Nephron (organoid): ENCODE measurements at regions not wholly inside any gene's neighbourhood (a gene's known extent, or its start where the extent isn't known, plus 50 kb on each side); places are given as distances from the start of the nearest gene placed in this dataset.

Experiments used
- H3K27ac Mint-ChIP-seq, 3 experiments: 2 replicates each; pipeline ENCODE4 v1.8.0; 2020; ENCODE audit warnings: mixed read lengths in 3 of 3, mild to moderate bottlenecking in 2 of 3, moderate library complexity in 1 of 3
- H3K27me3 Mint-ChIP-seq: 2 replicates; pipeline ENCODE4 v1.8.0; 2021; ENCODE audit warnings: low read depth, mild to moderate bottlenecking, moderate library complexity, mixed read lengths
- H3K36me3 Mint-ChIP-seq: 2 replicates; pipeline ENCODE4 v1.8.0; 2020; ENCODE audit warnings: low read depth, mixed read lengths
- H3K4me1 Mint-ChIP-seq: 2 replicates; pipeline ENCODE4 v1.8.0; 2020; ENCODE audit warnings: mixed read lengths
- H3K4me3 Mint-ChIP-seq, 3 experiments: 2 replicates each; pipeline ENCODE4 v1.8.0; 2020; ENCODE audit warnings: mild to moderate bottlenecking in 3 of 3, mixed read lengths in 3 of 3, moderate library complexity in 2 of 3
- H3K9me3 Mint-ChIP-seq: 2 replicates; pipeline ENCODE4 v1.8.0; 2020; ENCODE audit warnings: mixed read lengths
- CTCF ChIP-seq, 3 experiments: fragments of 200-600 bp; sonication (generic); IDR thresholded peaks; one replicate each; pipeline ENCODE4 v1.5.0; 2021; ENCODE audit warnings: antibody characterized with exemption in 3 of 3; ENCODE audit not compliant: unreplicated experiment in 3 of 3

- TF ChIP-seq CTCF (IDR thresholded peaks at IDR 0.05; ENCODE audit: unreplicated experiment in 3 of 3), result no peak
Observed at GRCh38 chr4:148951346-148951745, 509.1 kb upstream of the NR3C2 start.

GRCh38 chr4:148946271-148946670, 504.1 kb upstream of the NR3C2 start:
- H3K36me3 Mint-ChIP-seq, result no peaks in the 10 kb centered on the region
- no peaks in the 10 kb centered on the region for H3K4me1 Mint-ChIP-seq
- H3K27me3 Mint-ChIP-seq, result no peaks in the 10 kb centered on the region
- H3K4me3 Mint-ChIP-seq, result no peak overlapping the region
- no peak overlapping the region for H3K27ac Mint-ChIP-seq
- no peak for TF ChIP-seq CTCF (IDR thresholded peaks at IDR 0.05; ENCODE audit: unreplicated experiment in 3 of 3)
- H3K9me3 Mint-ChIP-seq, result no peaks in the 10 kb centered on the region

More at GRCh38 chr4:148951346-148951745, 509.1 kb upstream of the NR3C2 start:
- Mint-ChIP-seq H3K9me3 (no peaks in the 10 kb centered on the region), H3K4me1 (no peaks in the 10 kb centered on the region), H3K27me3 (no peaks in the 10 kb centered on the region), H3K27ac (no peak overlapping the region), H3K4me3 (no peak overlapping the region), H3K36me3 (no peaks in the 10 kb centered on the region)

GRCh38 chr4:148944839-148945219, 502.6 kb upstream of the NR3C2 start:
- H3K4me1 Mint-ChIP-seq, result no peaks in the 10 kb centered on the region
- no peak for TF ChIP-seq CTCF (IDR thresholded peaks at IDR 0.05; ENCODE audit: unreplicated experiment in 3 of 3)
- no peak overlapping the region for H3K4me3 Mint-ChIP-seq
- H3K27me3 Mint-ChIP-seq, result no peaks in the 10 kb centered on the region
- no peaks in the 10 kb centered on the region for H3K36me3 Mint-ChIP-seq
- H3K9me3 Mint-ChIP-seq, result no peaks in the 10 kb centered on the region
- peak overlapping the region in 1 of 3 experiments; percentile 11 for H3K27ac Mint-ChIP-seq

GRCh38 chr4:148944136-148944838, 502.1 kb upstream of the NR3C2 start:
- Mint-ChIP-seq H3K27me3 (no peaks in the 10 kb centered on the region), H3K4me3 (no peak overlapping the region), H3K36me3 (no peaks in the 10 kb centered on the region), H3K4me1 (no peaks in the 10 kb centered on the region), H3K9me3 (no peaks in the 10 kb centered on the region), H3K27ac (peak overlapping the region in 1 of 3 experiments; percentile 11)
- no peak for TF ChIP-seq CTCF (IDR thresholded peaks at IDR 0.05; ENCODE audit: unreplicated experiment in 3 of 3)

GRCh38 chr4:148934926-148935578, 492.8 kb upstream of the NR3C2 start:
- no peaks in the 10 kb centered on the region for H3K4me1 Mint-ChIP-seq
- no peak overlapping the region for H3K4me3 Mint-ChIP-seq
- no peak for TF ChIP-seq CTCF (IDR thresholded peaks at IDR 0.05; ENCODE audit: unreplicated experiment in 3 of 3)
- peak overlapping the region in 2 of 3 experiments; percentile 9 to 92 for H3K27ac Mint-ChIP-seq
- H3K27me3 Mint-ChIP-seq, result peaks cover 4% of the 10 kb centered on the region
- no peaks in the 10 kb centered on the region for H3K36me3 Mint-ChIP-seq
- peaks cover 35% of the 10 kb centered on the region for H3K9me3 Mint-ChIP-seq
